Fibroblast of skin of right biceps (primary cell): ENCODE measurements at regions not wholly inside any gene's neighbourhood (a gene's known extent, or its start where the extent isn't known, plus 50 kb on each side); places are given as distances from the start of the nearest gene placed in this dataset.

ENCODE experiments used
- DNase-seq: peaks from one replicate; pipeline ENCODE4 v3.0.0-alpha.2; 2013

DNA sequence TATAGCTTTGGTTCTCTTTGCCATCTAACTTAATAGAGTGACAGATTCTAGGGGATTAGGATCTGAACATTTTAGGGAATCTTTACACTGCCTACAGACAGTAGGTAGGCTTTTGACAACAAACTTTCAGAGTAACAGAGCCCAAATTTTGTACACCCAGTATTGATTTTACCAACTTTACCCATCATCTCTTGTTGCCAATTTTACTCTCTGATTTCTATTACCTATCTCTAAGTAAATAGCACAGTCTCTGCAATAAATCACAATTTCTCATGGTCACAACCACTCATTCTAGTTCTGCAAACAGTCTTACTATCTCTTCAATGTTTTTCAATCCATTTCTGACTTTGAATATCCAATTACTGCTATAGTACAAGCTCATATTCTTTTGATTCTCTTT is 1097.6 kb upstream of the PHF14 start:
- no peak for DNase-seq

DNA sequence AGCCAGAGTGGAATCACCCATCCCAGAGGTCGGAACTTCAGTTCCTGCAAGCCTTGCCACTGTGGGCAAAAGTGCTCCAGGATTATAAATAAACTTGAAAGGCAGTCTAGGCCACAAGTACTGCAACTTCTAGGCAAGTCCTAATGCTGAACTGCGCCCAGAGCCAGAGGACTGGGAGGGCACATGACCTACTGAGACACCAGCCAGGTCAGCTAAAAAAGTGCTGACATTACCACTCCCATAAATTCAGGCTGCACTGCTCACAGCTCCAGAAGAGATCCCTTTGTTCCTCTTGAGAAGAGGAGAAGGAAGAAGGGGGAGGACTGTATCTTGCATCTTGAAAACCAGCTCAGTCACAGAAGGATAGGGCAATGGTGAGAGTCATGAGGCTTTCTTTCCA is 1084.1 kb upstream of the PHF14 start:
- DNase-seq, result no peak

DNA sequence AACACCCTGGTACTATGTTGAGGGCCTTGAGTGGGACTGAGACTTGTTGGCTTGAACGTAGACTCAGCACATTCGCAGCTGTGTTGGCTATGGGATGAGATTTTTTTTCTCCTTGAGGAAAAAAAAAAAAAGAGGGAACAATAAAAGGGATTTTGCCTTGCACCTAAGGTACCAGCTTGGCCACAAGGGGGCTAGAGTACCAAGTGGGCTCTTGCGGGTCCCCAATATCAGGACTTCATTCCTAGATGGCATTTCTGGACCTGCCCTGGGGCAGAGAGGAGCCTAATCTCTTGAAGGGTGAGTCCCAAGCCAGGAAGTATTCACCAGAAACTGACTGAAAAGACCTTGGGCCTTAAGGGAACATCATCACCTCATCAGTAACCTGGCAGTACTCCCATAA is 1083.6 kb upstream of the PHF14 start:
- DNase-seq, result no peak

DNA sequence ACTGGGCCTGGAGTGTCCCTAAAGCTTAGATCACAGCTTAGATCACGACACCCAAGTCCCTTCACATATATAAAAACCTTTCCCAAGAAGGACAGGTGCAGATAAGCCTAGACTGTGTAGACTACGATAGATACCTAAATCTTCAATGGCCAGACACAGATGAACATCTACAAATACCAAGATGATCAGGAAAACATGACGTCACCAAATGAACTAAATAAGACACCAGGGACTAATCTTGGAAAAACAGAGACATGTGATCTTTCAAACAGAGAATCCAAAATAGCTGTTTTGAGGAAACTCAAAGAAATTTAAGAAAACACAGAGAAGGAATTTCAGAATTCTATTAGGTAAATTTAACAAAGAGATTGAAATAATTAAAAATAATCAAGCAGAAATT is 1082.6 kb upstream of the PHF14 start:
- DNase-seq, result no peak

- DNase-seq, result no peak
Observed at GRCh38 chr7:9900339-9900738, 1073.3 kb upstream of the PHF14 start.

DNA sequence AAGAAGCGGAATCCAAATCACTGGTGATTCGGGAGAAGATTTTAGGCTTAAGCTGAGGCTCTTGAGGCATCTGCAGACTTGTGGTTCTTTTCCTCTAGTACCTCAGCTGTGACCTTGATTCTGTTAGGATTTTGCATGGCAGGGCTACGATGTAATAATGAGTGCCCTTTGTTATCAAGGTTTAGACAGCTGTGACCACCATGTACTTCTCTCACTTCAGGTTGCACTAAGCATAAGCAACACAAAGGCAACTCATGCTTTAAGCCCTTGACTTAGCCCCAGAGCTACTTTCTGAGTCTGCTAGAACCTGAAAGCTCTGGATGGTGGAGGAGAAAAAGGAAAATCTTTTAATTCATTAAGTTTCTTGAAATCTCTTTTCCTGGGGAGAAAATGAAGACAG is 1052.3 kb upstream of the PHF14 start:
- no peak for DNase-seq

GRCh38 chr7:9937944-9938631 is 1035.6 kb upstream of the PHF14 start:
- peak; percentile 30 for DNase-seq

DNA sequence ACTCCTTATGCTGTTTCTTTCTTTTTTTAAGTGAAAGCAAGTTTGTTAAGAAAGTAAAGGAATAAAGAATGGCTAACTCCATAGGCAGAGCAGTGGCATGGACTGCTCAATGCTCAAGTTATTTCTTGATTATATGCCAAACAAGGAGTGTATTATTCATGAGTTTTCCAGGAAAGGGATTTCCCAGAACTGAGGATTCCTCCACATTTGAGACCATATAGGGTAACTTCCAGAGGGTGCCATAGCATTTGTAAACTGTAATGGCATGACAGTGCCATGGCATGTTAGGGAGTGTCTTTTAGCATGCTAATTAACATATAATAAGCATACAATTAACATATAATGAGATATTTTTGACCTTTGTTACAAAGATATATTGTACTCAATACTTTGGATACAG is 1034.5 kb upstream of the PHF14 start:
- DNase-seq, result no peak

- DNase-seq, result no peak
Observed at GRCh38 chr7:9945131-9945530, 1028.5 kb upstream of the PHF14 start.

- DNase-seq, result no peak
Observed at GRCh38 chr7:9945857-9946256, 1027.8 kb upstream of the PHF14 start.

- DNase-seq, result no peak
Observed at GRCh38 chr7:9955138-9955537, 1018.5 kb upstream of the PHF14 start.

DNA sequence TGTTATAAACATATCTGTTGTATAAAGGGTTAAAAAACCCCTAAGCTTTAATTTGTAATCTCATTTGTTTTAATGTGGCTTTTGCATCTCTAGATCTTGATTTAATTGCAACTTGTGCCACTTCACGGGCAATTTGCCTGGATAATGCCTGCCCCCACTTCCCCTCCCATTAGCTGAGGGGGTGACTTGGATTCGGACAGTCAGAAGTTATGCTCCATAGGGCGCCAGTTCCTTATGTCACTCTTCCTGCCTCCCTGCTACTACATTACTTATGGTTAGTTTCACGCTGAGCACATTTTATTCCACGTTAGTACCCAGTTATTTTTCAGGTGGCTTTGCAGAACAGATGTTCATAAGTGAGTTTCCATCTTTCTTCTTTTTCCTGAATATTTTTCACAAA is 1015.2 kb upstream of the PHF14 start:
- no peak for DNase-seq

- no peak for DNase-seq
Observed at GRCh38 chr7:9960460-9960859, 1013.2 kb upstream of the PHF14 start.

GRCh38 chr7:9961161-9961922 is 1012.3 kb upstream of the PHF14 start:
- DNase-seq, result no peak

- no peak for DNase-seq
Observed at GRCh38 chr7:9962742-9963141, 1010.9 kb upstream of the PHF14 start.

GRCh38 chr7:9978106-9979064 is 995.3 kb upstream of the PHF14 start:
- DNase-seq, result no peak

GRCh38 chr7:9981742-9982349 is 991.8 kb upstream of the PHF14 start:
- DNase-seq, result no peak

DNA sequence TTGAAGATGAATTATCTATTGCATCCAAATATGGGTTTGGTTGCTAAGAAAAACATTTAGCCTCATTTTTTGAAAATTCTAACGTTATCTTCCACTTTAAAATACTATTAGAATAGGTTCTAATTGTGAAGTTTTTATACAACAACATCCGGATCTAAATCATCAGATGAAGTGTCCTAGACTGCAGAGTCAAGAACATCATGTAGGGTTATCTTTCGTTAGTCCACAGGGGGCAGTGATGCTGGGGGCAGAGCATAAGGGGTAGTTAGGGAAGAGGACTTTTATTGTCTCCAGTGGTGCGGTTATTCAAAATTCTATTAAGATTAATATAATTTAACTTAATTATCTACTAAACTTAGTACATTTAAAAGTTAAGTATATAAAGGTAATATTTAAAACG is 990.6 kb upstream of the PHF14 start:
- DNase-seq, result no peak

DNA sequence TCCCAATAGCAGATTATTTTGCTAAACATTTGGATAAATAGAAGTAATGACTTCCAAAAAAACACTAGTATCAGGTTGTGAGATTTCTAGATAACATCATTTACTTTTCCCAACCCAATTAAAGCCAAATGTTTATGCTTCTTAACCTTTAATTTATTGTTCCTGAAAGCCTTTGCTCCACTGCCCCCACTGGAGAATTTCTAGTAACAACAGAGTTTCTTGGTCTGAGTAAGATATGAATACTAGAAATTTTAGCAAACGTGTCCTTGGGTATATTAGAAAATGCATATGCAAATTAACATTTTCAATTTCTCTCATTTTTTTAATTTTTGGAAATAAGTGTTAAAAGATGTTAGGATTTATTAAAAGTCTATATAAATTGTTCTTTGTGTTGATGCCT is 958.0 kb upstream of the PHF14 start:
- no peak for DNase-seq

GRCh38 chr7:10022480-10022879 is 951.2 kb upstream of the PHF14 start:
- DNase-seq, result no peak

- peak; percentile 4 for DNase-seq
Observed at GRCh38 chr7:10022957-10023356, 950.7 kb upstream of the PHF14 start.

DNA sequence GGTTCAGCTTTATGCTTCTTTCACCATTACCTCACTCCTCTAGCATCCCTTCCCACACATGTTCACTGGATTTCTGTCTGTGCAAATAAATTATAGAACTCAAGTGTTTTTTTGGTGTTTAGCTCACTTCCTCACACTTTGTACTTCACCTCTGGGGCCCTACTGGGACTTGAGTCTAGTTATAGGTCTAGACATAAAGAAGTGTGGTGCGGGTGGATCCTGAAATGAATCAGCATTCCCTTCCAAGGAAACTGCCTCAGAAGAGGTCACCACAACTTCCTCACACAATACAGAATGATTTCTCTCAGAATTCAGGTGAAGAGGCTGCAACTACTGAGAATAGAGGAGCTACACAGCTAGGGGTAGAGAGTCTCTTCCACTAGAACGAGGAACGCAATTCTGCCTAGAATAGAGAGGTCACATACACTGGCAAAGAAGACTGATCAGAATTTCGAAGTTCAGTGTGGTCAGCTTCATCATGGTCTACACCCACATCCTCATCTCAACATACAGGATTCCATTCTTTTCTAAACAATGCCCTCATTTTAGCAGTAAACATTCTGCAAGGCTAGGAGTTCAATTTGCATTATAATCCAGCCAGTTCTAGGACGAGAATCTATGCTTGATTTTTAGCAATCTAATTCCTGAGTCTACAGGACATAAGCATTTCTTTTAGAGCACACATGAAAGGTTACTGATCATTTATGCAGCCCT is 938.7 kb upstream of the PHF14 start:
- DNase-seq, result no peak
